Lower lobe of right lung (tissue), 2 donors: ENCODE measurements at regions not wholly inside any gene's neighbourhood (a gene's known extent, or its start where the extent isn't known, plus 50 kb on each side); places are given as distances from the start of the nearest gene placed in this dataset.

ENCODE experiments used
- ATAC-seq, 2 donors: fragments of 200-7000 bp; cut with Tn5 transposase; one replicate each; pipeline ENCODE4 v1.9.1; 2020 to 2022; ENCODE audit warnings: mild to moderate bottlenecking in 2 of 2, moderate library complexity in 2 of 2
- DNase-seq: peaks from one replicate; pipeline ENCODE4 v3.0.0-alpha.2; 2020
- H3K27ac ChIP-seq: fragments of 200-600 bp; one replicate; pipeline ENCODE4 v1.8.0; 2022
- H3K27me3 ChIP-seq: fragments of 200-600 bp; one replicate; pipeline ENCODE4 v1.8.0; 2022; ENCODE audit warnings: low read depth
- H3K36me3 ChIP-seq: fragments of 200-600 bp; one replicate; pipeline ENCODE4 v1.8.0; 2022; ENCODE audit warnings: mild to moderate bottlenecking
- H3K4me1 ChIP-seq: fragments of 200-600 bp; one replicate; pipeline ENCODE4 v1.8.0; 2022
- H3K4me3 ChIP-seq: fragments of 200-600 bp; one replicate; pipeline ENCODE4 v1.8.0; 2022; ENCODE audit warnings: mild to moderate bottlenecking
- H3K9me3 ChIP-seq: fragments of 200-600 bp; one replicate; pipeline ENCODE4 v1.8.0; 2022
- intact Hi-C: fragments of 100-400 bp; cut with DNase I; formaldehyde crosslinking; loops from one replicate; pipeline ENCODE4 v1.11.0; 2022
- TF ChIP-seq, protein P1 (sequence below): fragments of 200-600 bp; IDR thresholded peaks from one replicate; pipeline ENCODE4 v1.8.0; 2022; ENCODE audit warnings: antibody characterized with exemption, mild to moderate bottlenecking
- donor health status: DM: no; HTN: yes; CAD: no; lungs with severe emphysema.

DNA sequence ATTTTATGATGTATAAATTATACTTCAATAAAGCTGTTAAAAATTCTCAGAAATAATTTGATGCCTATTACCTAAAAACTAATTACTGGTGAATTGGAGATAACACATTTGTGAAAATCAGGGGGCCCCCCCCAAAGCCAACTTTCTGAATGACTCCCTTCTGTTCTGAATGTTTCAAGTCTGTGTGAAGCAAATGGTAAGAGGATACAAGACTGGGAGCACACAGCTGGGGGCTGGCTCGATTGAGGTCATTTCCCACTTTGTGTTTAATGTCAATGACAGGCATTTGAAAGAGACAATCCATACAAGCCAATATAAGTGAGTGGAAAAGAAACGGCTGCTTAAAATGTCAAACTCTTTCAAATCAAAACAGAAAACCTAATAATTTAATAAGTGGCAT lies 155.8 kb downstream of the SH2D1A start:
- no peaks in the 10 kb centered on the region for H3K4me1 ChIP-seq
- no peaks in the 10 kb centered on the region for H3K27me3 ChIP-seq
- TF ChIP-seq, protein P1, sequence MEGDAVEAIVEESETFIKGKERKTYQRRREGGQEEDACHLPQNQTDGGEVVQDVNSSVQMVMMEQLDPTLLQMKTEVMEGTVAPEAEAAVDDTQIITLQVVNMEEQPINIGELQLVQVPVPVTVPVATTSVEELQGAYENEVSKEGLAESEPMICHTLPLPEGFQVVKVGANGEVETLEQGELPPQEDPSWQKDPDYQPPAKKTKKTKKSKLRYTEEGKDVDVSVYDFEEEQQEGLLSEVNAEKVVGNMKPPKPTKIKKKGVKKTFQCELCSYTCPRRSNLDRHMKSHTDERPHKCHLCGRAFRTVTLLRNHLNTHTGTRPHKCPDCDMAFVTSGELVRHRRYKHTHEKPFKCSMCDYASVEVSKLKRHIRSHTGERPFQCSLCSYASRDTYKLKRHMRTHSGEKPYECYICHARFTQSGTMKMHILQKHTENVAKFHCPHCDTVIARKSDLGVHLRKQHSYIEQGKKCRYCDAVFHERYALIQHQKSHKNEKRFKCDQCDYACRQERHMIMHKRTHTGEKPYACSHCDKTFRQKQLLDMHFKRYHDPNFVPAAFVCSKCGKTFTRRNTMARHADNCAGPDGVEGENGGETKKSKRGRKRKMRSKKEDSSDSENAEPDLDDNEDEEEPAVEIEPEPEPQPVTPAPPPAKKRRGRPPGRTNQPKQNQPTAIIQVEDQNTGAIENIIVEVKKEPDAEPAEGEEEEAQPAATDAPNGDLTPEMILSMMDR = no peak
- H3K4me3 ChIP-seq = no peak overlapping the region
- intact Hi-C loops = no loop called here
- no peaks in the 10 kb centered on the region for H3K9me3 ChIP-seq
- no peak for ATAC-seq
- H3K27ac ChIP-seq = no peak overlapping the region
- DNase-seq = no peak
- H3K36me3 ChIP-seq = no peaks in the 10 kb centered on the region

DNA sequence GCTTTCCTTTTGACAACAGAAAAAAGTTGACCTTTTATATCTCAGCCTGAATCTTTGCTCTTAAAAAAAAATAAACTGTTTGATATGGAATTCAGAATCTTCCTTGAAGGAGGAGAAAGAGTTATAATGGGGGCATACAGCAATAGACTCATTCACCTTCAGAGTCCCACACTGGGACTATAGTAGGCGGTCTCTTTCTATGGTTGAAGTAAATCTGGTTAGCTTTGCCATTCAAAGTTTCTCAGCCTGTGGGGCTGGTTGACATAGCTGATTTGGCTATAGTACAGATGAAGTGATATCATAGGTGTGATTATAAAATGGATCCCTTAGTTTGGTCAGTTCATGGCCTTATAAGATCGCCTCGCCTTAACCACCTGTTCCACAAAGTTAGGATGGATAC lies 156.2 kb downstream of the SH2D1A start:
- no peak for DNase-seq
- TF ChIP-seq, protein P1 = no peak

DNA sequence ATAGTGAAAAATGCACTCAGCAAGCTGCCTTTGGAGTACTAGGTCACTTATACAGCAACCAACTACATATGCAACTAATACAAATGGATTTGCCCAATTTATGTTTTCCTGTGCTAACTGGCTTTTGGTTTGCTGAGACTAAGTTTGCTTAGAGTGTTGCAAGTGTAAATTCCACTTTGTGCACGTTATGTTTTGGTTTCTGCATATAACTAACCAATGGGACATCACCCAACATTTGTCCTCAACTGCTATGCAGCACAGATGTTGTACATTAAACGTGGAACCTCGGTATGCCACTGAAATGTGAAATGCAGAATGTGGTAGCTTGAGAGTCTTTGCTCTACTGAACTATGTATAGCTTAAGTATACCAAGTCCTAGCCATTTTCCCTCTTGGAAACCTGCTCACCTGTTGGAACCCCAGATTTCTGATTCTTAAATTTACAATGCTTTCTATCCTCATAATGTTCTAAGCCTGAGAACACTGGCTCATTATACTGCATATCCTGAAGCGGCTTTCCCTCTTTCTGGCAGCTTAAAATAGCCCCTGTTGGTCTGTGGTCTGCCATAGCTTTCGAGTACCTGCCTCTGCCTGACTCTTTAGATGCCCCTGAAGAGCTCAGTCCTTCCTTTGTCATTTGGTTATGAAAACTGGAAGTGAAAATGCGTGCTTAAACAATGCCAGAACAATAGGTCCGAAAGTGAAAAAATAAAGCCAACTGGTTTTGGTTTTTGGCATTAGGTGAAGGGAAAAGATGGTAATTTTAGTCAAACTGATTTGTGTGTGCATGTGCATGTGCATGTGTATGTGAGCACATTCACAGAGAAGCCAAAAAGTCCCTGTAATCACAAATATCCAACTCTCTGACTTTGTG lies 158.0 kb downstream of the SH2D1A start:
- TF ChIP-seq, protein P1 = no peak
- no peaks in the 10 kb centered on the region for H3K27me3 ChIP-seq
- H3K27ac ChIP-seq = no peak overlapping the region

More for the DNA sequence above, 156.2 kb downstream of the SH2D1A start:
- no peak overlapping the region for H3K27ac ChIP-seq
- H3K27me3 ChIP-seq = no peaks in the 10 kb centered on the region
- no peaks in the 10 kb centered on the region for H3K36me3 ChIP-seq
- H3K4me3 ChIP-seq = no peak overlapping the region
- no peaks in the 10 kb centered on the region for H3K4me1 ChIP-seq
- intact Hi-C loops = no loop called here
- no peak for ATAC-seq
- no peaks in the 10 kb centered on the region for H3K9me3 ChIP-seq

DNA sequence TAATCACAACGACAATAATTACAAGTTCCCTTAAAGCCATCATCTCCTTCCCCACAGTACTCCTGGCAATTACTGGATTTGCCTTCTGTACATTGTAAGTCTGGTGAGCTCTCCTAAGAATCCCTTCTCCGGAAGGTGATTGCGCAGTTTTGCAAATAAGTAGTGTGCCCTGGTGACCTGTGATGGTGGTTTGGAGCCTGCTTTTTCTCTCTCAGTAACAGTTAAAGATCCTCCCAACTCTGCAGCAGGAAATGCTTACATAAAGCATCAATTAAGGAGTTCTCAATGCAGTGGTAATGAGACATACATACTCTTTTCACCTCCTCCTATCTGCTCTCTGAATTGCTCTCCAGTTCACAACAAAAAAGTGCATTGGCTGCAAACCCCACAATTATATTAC lies 159.7 kb downstream of the SH2D1A start:
- TF ChIP-seq, protein P1 = no peak
- intact Hi-C loops = no loop called here
- ATAC-seq (no peak), DNase-seq (no peak)
- Histone ChIP-seq H3K36me3 (no peaks in the 10 kb centered on the region), H3K4me3 (no peak overlapping the region), H3K27ac (no peak overlapping the region), H3K27me3 (no peaks in the 10 kb centered on the region), H3K4me1 (no peaks in the 10 kb centered on the region), H3K9me3 (no peaks in the 10 kb centered on the region)

More for the DNA sequence above, 158.0 kb downstream of the SH2D1A start:
- ATAC-seq (no peak), DNase-seq (no peak)
- Histone ChIP-seq H3K36me3 (no peaks in the 10 kb centered on the region), H3K4me1 (no peaks in the 10 kb centered on the region), H3K9me3 (no peaks in the 10 kb centered on the region), H3K4me3 (no peak overlapping the region)
- intact Hi-C loops = no loop called here

DNA sequence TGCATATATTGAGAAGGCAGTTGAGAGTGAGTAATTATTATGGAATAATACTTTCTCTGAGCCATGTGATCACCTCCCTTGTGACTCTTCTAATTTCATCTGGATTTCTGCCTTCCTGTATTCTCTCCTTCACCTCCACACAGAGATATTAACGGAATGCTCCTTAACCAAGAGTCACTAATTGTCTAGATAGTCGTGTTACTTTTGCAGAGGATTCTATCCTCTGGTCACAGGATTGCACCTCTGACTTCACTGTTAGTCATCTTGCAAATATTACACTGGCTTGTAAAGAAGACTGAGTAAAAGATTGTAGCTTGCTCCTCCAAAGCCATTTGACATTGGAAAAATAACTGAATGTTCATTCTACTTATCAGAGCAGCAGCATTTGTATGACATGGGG lies 160.9 kb downstream of the SH2D1A start:
- TF ChIP-seq, protein P1 = no peak
- Histone ChIP-seq H3K27me3 (no peaks in the 10 kb centered on the region), H3K4me1 (no peaks in the 10 kb centered on the region), H3K9me3 (no peaks in the 10 kb centered on the region), H3K27ac (no peak overlapping the region), H3K4me3 (no peak overlapping the region), H3K36me3 (no peaks in the 10 kb centered on the region)
- intact Hi-C loops = no loop called here
- DNase-seq (no peak), ATAC-seq (no peak)
